HG02938 (cell line): ENCODE measurements at regions not wholly inside any gene's neighbourhood (a gene's known extent, or its start where the extent isn't known, plus 50 kb on each side); places are given as distances from the start of the nearest gene placed in this dataset.

Source experiments
- ATAC-seq: cut with Tn5 transposase; IDR thresholded peaks from one replicate; pipeline ENCODE4 v1.9.1; 2021; ENCODE audit warnings: mild to moderate bottlenecking, moderate library complexity; ENCODE audit not compliant: unreplicated experiment

DNA sequence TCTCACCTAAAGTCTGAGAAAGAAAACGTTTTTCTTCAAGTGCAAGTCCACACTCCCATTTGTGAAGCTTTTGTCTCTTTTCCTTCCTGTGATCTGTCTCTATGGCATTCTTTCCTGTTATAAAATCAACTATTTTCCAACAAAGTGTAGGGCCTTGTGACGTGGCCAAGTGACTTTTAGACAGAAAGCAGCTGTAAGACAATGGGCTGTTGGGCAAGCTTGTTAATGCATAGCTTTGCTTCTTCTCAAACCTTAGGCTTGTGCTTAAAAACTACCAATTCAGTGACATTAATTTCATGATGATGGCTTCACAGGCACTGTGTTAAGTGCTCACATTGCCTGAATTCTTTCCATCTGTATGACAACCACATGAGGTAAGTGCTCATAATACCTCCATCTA lies 83.5 kb downstream of the VCY1B start:
- ATAC-seq = no peak

DNA sequence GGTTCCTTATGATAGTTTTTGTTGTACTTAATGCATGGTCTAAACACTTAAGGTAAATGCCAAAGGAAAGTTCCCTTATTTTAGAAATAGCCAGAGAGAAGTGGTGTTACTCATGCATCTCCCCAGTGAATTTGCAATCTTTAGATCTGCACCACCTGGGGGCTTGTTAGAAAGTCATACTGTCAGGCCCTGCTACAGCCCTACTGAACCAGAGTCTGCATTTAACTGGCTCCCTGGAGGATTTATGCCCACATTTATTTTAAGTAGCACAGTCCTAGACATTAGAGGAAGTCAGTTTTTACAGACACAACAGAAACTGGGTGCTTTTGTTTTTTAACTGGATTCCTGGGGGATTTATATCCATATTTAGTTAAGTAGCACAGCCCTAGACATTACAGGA lies 89.6 kb downstream of the VCY1B start:
- no peak for ATAC-seq

DNA sequence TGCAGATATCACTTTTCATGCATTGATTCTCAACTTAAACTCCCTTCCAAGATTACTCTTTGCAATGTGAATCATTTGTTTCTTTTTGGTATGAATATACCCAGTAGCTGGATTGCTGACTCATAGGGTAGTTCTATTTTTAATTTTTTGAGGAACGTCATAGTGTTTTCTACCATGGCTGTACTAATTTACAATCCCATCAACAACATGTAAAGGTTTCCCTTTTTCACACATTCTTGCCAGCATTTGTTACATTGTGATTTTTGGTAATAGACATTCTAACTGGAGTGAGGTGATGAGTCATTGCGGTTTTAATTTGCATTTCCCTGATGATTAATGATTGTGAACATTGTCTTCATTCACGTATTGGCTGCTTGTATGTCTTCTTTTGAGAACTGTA lies 126.7 kb downstream of the VCY1B start:
- no peak for ATAC-seq

DNA sequence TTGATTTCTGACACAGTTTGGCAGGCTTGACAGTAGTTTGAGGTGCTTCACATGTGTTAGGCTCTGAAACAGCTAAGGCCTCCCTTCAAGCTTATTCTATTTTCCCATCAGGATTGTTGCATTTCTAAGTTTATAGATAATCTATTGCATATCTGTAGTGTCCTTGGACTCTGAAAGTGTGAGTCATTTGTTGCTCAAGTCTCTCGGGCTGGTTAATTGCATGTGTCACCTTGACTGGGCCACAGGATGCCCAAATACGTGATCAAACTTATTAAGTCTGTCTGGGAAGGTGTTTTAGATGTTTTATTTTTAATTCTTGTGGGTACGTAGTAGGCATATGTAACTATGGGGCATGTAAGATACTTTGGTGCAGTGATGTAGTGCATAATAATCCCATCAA lies 166.0 kb downstream of the VCY1B start:
- ATAC-seq = no peak

- ATAC-seq = no peak
Observed at GRCh38 chrY:14231703-14232102, 175.7 kb downstream of the VCY1B start.

DNA sequence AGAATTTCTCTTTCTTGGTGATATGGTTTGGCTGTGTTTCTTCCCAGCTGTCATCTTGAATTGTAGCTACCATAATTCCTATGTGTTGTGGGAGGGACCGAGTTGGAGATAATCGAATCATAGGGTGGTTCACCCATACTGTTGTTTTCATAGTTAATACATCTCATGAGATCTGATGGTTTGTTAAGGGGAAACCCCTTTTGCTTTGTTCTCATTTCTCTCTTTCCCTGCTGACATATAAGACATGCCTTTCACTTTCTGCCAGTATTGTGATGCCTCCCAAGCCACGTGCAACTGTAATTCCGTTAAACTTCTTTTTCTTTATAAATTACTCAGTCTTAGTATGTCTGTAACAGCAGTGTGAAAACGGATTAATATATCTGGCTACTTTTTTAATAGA lies 179.0 kb downstream of the VCY1B start:
- ATAC-seq = peak; percentile 65

DNA sequence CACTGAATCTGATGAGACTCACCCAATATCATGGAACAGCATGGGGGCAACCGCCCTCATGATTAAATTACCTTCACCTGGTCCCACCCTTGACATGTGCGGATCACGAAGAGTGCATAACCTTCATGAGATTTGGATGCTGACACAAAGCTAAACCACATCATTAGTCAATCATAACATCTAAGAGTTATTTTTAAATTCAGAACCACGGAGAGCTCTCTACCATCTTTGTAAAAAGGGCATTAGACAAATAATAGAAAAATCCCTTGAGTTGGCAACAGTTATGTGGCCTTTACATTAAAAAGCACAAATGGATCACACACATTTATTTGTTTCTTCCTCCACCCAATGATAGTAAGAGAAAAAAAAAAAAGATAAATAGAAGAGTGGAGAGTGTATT lies 182.2 kb downstream of the VCY1B start:
- no peak for ATAC-seq

- no peak for ATAC-seq
Observed at GRCh38 chrY:14246948-14247347, 190.9 kb downstream of the VCY1B start.

- no peak for ATAC-seq
Observed at GRCh38 chrY:14248878-14249576, 193.0 kb downstream of the VCY1B start.

GRCh38 chrY:14255965-14256816 lies 200.2 kb downstream of the VCY1B start:
- peak; percentile 85 for ATAC-seq

DNA sequence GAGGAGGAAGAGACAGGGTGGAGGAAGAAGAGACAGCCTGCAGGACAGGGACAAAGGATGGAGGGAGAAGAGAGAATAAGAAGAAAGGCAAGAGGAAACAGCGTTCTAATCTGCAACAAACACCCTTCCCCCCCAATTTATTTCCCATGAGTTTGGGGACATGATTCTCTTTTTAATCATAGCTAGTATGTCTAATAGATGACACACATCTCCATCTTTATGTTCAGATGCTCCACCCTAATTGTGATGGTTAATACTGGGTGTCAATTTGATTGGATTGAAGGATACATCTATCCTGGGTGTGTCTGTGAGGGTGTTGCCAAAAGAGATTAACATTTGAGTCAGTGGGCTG lies 200.8 kb downstream of the VCY1B start:
- no peak for ATAC-seq

GRCh38 chrY:14277029-14277428 lies 221.0 kb downstream of the VCY1B start:
- no peak for ATAC-seq

GRCh38 chrY:14290656-14291375 lies 233.5 kb upstream of the NLGN4Y start:
- no peak for ATAC-seq

DNA sequence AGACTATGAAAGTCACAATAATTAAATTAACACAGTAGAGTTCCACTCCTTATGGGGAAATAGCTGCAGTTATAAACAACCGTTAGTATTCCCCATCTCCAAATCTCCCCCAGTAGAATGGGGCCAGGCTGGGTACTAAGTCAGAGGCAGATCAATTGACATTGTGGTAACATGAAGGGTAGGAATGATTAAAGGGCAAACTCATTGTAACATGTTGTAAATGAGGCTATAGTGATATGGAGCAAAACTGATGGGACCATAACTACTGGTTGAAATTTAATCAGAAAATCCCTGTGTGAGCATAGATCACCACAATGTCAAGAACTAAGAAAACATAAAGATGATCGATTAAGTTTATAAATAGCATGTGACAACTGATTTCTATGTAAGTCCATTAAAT lies 231.9 kb upstream of the NLGN4Y start:
- ATAC-seq = no peak

DNA sequence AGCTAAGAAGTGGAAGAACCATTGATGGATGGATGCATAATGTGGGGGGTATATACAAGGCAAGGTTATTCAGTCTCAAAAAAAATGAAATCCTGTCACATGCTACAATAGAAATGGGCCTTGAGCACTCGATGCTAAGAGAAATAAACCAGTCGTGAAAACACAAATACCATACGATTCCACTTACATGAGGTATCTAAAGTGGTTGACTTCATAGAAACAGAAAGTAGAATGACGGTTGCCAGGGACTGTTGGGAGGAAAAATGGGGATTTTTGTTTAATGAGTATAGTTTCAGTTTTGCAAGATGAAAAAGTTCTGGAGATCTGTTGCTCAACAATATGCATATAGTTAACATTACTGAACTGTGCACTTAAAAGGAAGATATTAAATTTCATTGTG lies 223.6 kb upstream of the NLGN4Y start:
- no peak for ATAC-seq

DNA sequence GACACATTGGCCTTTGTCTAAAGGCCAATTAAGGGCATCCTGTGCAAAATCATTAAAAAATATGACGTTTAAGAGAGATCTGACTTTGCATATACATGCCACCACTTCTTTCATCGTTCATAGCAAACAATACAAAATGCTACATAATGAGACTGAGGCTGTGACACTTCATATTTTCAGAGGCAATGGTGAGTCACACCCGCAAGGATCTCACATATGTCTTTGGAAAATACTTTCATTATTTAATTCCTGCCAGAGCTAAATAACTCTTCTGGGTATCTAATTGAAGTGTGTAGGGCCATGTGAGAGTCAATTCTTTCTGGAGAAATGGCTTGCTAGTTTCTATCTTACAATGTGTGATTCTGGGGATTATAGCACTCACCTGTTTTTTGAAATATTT lies 222.8 kb upstream of the NLGN4Y start:
- ATAC-seq = no peak

DNA sequence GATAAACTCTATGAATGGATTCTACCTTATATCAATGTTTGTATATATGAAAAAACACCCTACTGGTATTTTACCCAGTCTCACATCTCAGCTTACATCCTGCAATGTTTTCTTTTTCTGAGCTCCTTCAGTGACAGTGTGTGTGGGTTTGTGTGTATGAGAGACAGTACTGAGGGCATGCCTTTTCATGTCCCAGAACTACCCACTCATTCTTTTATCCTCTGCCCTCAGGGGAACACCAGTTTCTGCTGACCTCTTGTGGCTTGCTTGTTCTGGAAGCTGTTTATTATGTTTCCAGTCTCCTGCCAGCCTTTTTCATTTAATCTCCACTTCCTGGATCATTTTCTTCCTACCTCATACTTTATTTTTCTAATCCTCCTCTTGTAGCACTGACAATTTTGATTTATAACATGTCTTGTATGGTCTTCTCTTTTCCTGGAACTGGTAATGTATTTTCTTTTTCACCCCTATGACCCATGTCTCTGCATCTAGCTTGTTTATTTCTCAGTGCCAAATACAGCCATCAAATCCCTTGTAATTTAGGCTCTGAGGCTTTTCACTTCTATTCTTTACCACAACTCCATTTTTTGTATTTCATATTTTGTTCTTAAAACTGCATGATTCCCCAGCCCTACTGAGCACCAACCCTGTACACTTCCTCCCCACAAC lies 195.5 kb upstream of the NLGN4Y start:
- peak; percentile 87 for ATAC-seq

GRCh38 chrY:14330362-14330761 lies 194.0 kb upstream of the NLGN4Y start:
- no peak for ATAC-seq

DNA sequence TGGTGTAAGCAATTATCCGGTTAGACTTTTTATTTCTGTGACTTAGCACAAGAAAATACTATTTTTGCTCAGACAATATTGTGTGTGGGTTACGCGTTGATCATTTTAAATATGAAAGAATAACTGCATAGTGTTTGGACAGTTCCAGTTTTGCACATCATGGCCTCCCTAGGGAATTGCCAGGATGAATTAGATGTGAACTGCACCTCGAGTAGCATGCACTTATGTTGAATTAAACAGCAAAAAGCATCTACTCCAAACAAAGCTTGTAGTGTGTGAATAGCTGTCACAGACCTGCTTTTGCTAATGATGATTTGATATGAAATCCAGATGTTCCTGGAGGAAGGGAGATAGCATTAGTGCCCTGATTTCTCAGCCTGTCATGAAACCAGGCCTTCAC lies 184.8 kb upstream of the NLGN4Y start:
- no peak for ATAC-seq

DNA sequence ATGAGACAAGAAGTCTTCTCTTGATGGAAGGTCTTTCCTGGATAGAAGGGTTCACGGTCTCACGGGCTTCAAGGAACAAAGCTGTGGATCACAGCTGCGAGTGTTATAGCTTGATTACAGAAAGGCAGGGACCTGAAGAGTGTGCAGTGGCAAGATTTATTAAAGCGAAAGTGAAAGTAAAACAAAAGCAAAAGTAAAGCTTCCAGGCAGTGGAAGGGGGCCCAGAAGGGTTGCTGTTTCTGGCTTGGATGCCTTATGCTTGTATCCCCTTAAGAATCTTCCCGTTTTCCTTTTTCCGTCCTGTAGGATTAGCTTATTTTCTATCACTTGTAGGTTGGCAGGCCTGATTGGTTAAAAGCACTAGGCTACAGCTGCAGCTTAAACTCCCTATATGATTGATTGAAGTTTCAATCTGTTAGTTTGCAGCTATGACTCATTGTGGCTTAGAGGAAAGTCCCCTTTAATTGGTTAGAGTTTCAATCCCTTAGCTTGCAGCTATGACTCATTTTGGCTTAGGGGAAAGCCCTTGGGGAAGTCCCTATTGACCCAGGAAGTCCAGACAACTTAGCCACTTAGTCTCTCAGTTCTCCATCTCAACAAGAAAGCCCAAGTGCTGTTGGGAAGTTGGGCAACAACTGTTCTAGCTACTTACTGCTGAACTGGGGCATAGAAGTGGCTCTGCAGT lies 183.7 kb upstream of the NLGN4Y start:
- ATAC-seq = peak; percentile 67
